ENCODE measurements at regions not wholly inside any gene's neighbourhood (a gene's known extent, or its start where the extent isn't known, plus 50 kb on each side); places are given as distances from the start of the nearest gene placed in this dataset.

DNA sequence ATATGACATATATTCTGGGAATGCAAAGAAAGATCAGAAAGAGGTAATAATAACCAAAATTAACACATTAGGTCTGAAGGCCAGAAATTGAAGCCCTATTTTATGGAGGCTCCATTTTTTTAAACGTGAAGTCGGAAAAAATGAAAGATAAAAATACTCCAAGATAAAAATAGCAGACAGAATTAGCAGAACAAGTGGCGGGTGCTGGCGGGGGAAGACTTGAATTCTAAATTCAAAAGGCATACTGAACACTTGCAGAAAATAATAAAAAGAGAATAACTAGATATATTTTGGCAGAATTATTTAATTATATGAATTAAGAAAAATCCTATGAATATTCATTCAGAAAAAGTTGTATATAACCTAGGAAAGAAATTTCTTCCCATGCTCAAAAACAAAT, 543.7 kb upstream of the ACO1 start:
- no peak for DNase-seq (ENCODE audit: low read depth)
- TF ChIP-seq, protein P1, sequence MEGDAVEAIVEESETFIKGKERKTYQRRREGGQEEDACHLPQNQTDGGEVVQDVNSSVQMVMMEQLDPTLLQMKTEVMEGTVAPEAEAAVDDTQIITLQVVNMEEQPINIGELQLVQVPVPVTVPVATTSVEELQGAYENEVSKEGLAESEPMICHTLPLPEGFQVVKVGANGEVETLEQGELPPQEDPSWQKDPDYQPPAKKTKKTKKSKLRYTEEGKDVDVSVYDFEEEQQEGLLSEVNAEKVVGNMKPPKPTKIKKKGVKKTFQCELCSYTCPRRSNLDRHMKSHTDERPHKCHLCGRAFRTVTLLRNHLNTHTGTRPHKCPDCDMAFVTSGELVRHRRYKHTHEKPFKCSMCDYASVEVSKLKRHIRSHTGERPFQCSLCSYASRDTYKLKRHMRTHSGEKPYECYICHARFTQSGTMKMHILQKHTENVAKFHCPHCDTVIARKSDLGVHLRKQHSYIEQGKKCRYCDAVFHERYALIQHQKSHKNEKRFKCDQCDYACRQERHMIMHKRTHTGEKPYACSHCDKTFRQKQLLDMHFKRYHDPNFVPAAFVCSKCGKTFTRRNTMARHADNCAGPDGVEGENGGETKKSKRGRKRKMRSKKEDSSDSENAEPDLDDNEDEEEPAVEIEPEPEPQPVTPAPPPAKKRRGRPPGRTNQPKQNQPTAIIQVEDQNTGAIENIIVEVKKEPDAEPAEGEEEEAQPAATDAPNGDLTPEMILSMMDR (conservative IDR thresholded peaks at IDR 0.05; ENCODE audit: control insufficient read depth, insufficient read depth, low read depth, low read length): no peak
- no peak overlapping the region for H3K4me3 ChIP-seq (ENCODE audit: control insufficient read depth, low read depth, low read length)

DNA sequence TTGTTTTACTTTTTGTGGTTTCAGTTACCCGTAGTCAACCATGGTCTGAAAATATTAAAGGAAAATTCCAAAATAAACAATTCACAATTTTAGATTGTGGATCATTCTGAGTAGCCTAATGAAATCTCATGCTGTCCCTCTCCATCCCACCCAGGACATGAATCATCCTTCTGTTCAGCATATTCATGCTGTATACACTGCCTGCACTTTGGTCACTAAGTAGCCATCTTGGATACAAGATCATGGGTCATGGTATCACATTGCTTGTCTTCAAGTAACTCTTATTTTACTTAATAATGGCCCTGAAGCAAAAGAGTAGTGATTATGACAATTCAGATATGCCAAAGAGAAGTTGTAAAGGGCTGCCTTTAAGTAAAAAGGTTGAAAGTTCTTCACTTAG, 536.5 kb upstream of the ACO1 start:
- no peak overlapping the region for H3K4me3 ChIP-seq (ENCODE audit: control insufficient read depth, low read depth, low read length)
- TF ChIP-seq, protein P1 (conservative IDR thresholded peaks at IDR 0.05; ENCODE audit: control insufficient read depth, insufficient read depth, low read depth, low read length): no peak
- DNase-seq (ENCODE audit: low read depth): no peak

DNA sequence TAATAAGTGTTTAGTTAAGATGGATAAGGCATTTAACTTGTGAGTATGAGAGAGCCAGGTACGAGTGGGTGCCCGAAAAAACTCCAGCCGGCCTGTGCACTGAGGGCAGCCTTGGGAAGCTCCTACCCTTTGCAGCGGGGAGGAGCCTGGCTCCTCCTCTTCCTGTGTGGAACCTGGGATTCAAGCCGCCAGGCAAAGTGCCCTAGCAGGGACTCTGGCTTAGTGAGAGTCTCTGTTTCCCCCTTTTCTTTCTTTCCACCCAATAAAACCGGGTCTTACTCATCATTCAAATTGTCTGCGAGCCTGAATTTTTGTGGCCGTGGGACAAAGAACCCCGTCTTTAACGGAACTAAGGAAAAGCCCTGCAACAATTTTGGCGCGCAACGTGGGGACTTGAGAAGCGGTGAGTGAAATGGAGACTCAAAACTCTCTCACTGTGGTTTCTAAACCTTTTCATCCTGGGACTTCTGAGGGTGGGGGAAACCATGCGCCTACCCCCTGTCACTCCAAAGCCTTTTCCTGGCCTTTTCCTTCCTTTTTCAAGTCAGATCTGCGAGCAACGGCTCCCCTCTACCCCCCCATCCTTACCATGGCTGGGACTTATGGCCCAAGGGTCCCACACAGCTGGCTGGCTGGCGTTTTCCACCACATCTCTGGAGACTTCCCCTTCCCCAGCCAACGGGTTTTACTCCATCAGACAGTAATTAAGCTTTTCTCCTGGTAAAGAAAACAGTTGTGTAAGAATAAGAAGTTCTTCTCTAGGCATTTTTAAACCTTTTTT, 535.7 kb upstream of the ACO1 start:
- H3K4me3 ChIP-seq (ENCODE audit: control insufficient read depth, low read depth, low read length): no peak overlapping the region
- TF ChIP-seq, protein P1 (conservative IDR thresholded peaks at IDR 0.05; ENCODE audit: control insufficient read depth, insufficient read depth, low read depth, low read length): no peak
- no peak for DNase-seq (ENCODE audit: low read depth)

GRCh38 chr9:31854187-31854586, 530.3 kb upstream of the ACO1 start:
- TF ChIP-seq, protein P1 (conservative IDR thresholded peaks at IDR 0.05; ENCODE audit: control insufficient read depth, insufficient read depth, low read depth, low read length): no peak
- H3K4me3 ChIP-seq (ENCODE audit: control insufficient read depth, low read depth, low read length): no peak overlapping the region
- no peak for DNase-seq (ENCODE audit: low read depth)

GRCh38 chr9:31868830-31869229, 515.6 kb upstream of the ACO1 start:
- no peak overlapping the region for H3K4me3 ChIP-seq (ENCODE audit: control insufficient read depth, low read depth, low read length)

GRCh38 chr9:31870276-31870675, 514.2 kb upstream of the ACO1 start:
- DNase-seq (ENCODE audit: low read depth): no peak
- H3K4me3 ChIP-seq (ENCODE audit: control insufficient read depth, low read depth, low read length): no peak overlapping the region
- TF ChIP-seq, protein P1 (conservative IDR thresholded peaks at IDR 0.05; ENCODE audit: control insufficient read depth, insufficient read depth, low read depth, low read length): no peak

More at GRCh38 chr9:31868830-31869229, 515.6 kb upstream of the ACO1 start:
- TF ChIP-seq, protein P1 (conservative IDR thresholded peaks at IDR 0.05; ENCODE audit: control insufficient read depth, insufficient read depth, low read depth, low read length): no peak
- DNase-seq (ENCODE audit: low read depth): no peak
